H9 (cell line): ENCODE measurements at regions not wholly inside any gene's neighbourhood (a gene's known extent, or its start where the extent isn't known, plus 50 kb on each side); places are given as distances from the start of the nearest gene placed in this dataset.

Source experiments
- DNase-seq: peaks from one replicate; pipeline ENCODE4 v3.0.0-alpha.2; 2017
- H2AFZ ChIP-seq: one replicate; pipeline ENCODE4 v1.6.1; 2013; ENCODE audit warnings: mild to moderate bottlenecking, low read length, control low read depth, moderate library complexity
- H2AK5ac ChIP-seq: 2 replicates; pipeline ENCODE4 v1.6.1; 2013; ENCODE audit warnings: low read length, control low read depth, mixed read lengths; ENCODE audit not compliant: insufficient read length
- H2BK120ac ChIP-seq: one replicate; pipeline ENCODE4 v1.6.1; 2013; ENCODE audit warnings: low read depth, mild to moderate bottlenecking, low read length, control low read depth, inconsistent platforms; ENCODE audit not compliant: poor library complexity, severe bottlenecking
- H2BK12ac ChIP-seq: 2 replicates; pipeline ENCODE4 v1.6.1; 2013; ENCODE audit warnings: low read length, control low read depth, mixed read lengths, low read depth; ENCODE audit not compliant: insufficient read length
- H2BK15ac ChIP-seq: 2 replicates; pipeline ENCODE4 v1.6.1; 2013; ENCODE audit warnings: low read depth, low read length, control low read depth
- H2BK20ac ChIP-seq: one replicate; pipeline ENCODE4 v1.6.1; 2013; ENCODE audit warnings: low read depth, mild to moderate bottlenecking, low read length, control low read depth, inconsistent platforms; ENCODE audit not compliant: poor library complexity, severe bottlenecking
- H2BK5ac ChIP-seq: 2 replicates; pipeline ENCODE4 v1.6.1; 2013; ENCODE audit warnings: low read length, control low read depth, mixed read lengths; ENCODE audit not compliant: insufficient read length
- H3K14ac ChIP-seq: 2 replicates; pipeline ENCODE4 v1.6.1; 2013; ENCODE audit warnings: low read length, control low read depth; ENCODE audit not compliant: insufficient read depth
- H3K18ac ChIP-seq: 2 replicates; pipeline ENCODE4 v1.6.1; 2013; ENCODE audit warnings: low read depth, mild to moderate bottlenecking, mixed read lengths, low read length, control low read depth; ENCODE audit not compliant: insufficient read length
- H3K23ac ChIP-seq: 2 replicates; pipeline ENCODE4 v1.6.1; 2013; ENCODE audit warnings: low read length, control low read depth, mixed read lengths, low read depth; ENCODE audit not compliant: insufficient read length
- H3K23me2 ChIP-seq: 2 replicates; pipeline ENCODE4 v1.6.1; 2013; ENCODE audit warnings: low read depth, mild to moderate bottlenecking, mixed read lengths, low read length, control low read depth; ENCODE audit not compliant: insufficient read length, poor library complexity, severe bottlenecking
- H3K27ac ChIP-seq: 2 replicates; pipeline ENCODE4 v1.5.1; 2013; ENCODE audit warnings: low read length, control low read depth, mixed read lengths, low read depth; ENCODE audit not compliant: insufficient read length
- H3K27me3 ChIP-seq: 2 replicates; pipeline ENCODE4 v1.6.1; 2013; ENCODE audit warnings: low read length, control low read depth, inconsistent platforms; ENCODE audit not compliant: insufficient read depth
- H3K4ac ChIP-seq: 2 replicates; pipeline ENCODE4 v1.6.1; 2013; ENCODE audit warnings: low read depth, mild to moderate bottlenecking, control low read depth, inconsistent platforms, low read length, moderate library complexity
- H3K4me1 ChIP-seq: 2 replicates; pipeline ENCODE4 v1.6.1; 2013; ENCODE audit warnings: low read length, control low read depth, inconsistent platforms; ENCODE audit not compliant: insufficient read depth
- H3K4me2 ChIP-seq: 2 replicates; pipeline ENCODE4 v1.6.1; 2013; ENCODE audit warnings: low read length, control low read depth, mixed read lengths; ENCODE audit not compliant: insufficient read length, insufficient read depth
- H3K56ac ChIP-seq: 2 replicates; pipeline ENCODE4 v1.6.1; 2013; ENCODE audit warnings: low read depth, mild to moderate bottlenecking, mixed read lengths, low read length, control low read depth; ENCODE audit not compliant: insufficient read length
- H3K79me1 ChIP-seq: 2 replicates; pipeline ENCODE4 v1.6.1; 2013; ENCODE audit warnings: low read depth, mild to moderate bottlenecking, moderate library complexity, low read length, control low read depth, inconsistent platforms; ENCODE audit not compliant: insufficient read depth, poor library complexity, severe bottlenecking
- H3K79me2 ChIP-seq: 2 replicates; pipeline ENCODE4 v1.6.1; 2013; ENCODE audit warnings: low read length, control low read depth, inconsistent platforms; ENCODE audit not compliant: insufficient read depth
- H3K9ac ChIP-seq: 2 replicates; pipeline ENCODE4 v1.6.1; 2013; ENCODE audit warnings: low read length, control low read depth, mixed read lengths; ENCODE audit not compliant: insufficient read length; ENCODE audit errors: extremely low read depth
- H3K9me3 ChIP-seq: one replicate; pipeline ENCODE4 v1.6.1; 2013; ENCODE audit warnings: low read depth, low read length, inconsistent platforms; ENCODE audit not compliant: control insufficient read depth
- H3T11ph ChIP-seq: one replicate; pipeline ENCODE4 v1.6.1; 2013; ENCODE audit warnings: mild to moderate bottlenecking, low read length, control low read depth, inconsistent platforms
- H4K20me1 ChIP-seq: one replicate; pipeline ENCODE4 v1.6.1; 2013; ENCODE audit not compliant: control insufficient read depth, insufficient read length, insufficient read depth
- H4K5ac ChIP-seq: 2 replicates; pipeline ENCODE4 v1.6.1; 2013; ENCODE audit warnings: low read depth, mild to moderate bottlenecking, mixed read lengths, low read length, control low read depth; ENCODE audit not compliant: insufficient read length
- H4K8ac ChIP-seq: replicated peaks from 2 replicates; pipeline ENCODE4 v1.6.1; 2013; ENCODE audit warnings: low read length, control low read depth, mixed read lengths, low read depth; ENCODE audit not compliant: insufficient read length
- H4K91ac ChIP-seq: 2 replicates; pipeline ENCODE4 v1.6.1; 2013; ENCODE audit warnings: low read depth, mild to moderate bottlenecking, moderate library complexity, mixed read lengths, low read length, control low read depth; ENCODE audit not compliant: insufficient read length
- H3K27ac Mint-ChIP-seq, 3 experiments: 2 replicates in 2 of 3; 3 replicates in 1 of 3; pipeline ENCODE4 v1.8.0; 2020 to 2021; ENCODE audit warnings: mixed read lengths in 3 of 3, mild to moderate bottlenecking in 1 of 3, moderate library complexity in 1 of 3
- H3K27me3 Mint-ChIP-seq: 2 replicates; pipeline ENCODE4 v1.8.0; 2021; ENCODE audit warnings: low read depth, mild to moderate bottlenecking, moderate library complexity, mixed read lengths
- H3K36me3 Mint-ChIP-seq, 3 experiments: 2 replicates in 2 of 3; 3 replicates in 1 of 3; pipeline ENCODE4 v1.8.0; 2020 to 2021; ENCODE audit warnings: low read depth in 3 of 3, mixed read lengths in 3 of 3; ENCODE audit not compliant: insufficient read depth in 1 of 3
- H3K4me1 Mint-ChIP-seq, 2 experiments: 2 replicates each; pipeline ENCODE4 v1.8.0; 2020; ENCODE audit warnings: mixed read lengths in 2 of 2
- H3K4me3 Mint-ChIP-seq, 2 experiments: 2 replicates in 1 of 2; 3 replicates in 1 of 2; pipeline ENCODE4 v1.8.0; 2020 to 2021; ENCODE audit warnings: mild to moderate bottlenecking in 2 of 2, mixed read lengths in 2 of 2, moderate library complexity in 1 of 2
- H3K9me3 Mint-ChIP-seq, 2 experiments: 2 replicates in 1 of 2; 3 replicates in 1 of 2; pipeline ENCODE4 v1.8.0; 2020; ENCODE audit warnings: mild to moderate bottlenecking in 2 of 2, mixed read lengths in 2 of 2, moderate library complexity in 1 of 2
- CTCF ChIP-seq: fragments of 200-600 bp; sonication (generic); conservative IDR thresholded peaks from 3 replicates; pipeline ENCODE4 v1.8.0; 2021; ENCODE audit warnings: antibody characterized with exemption, mild to moderate bottlenecking
- WGBS: extraction: QIAGEN DNeasy Blood & Tissue Kit; methylation state at CpG from one replicate; pipeline ENCODE4 v1.1.7; 2013; ENCODE audit warnings: missing lambda C conversion rate, low lambda C conversion rate, mixed read lengths; ENCODE audit not compliant: insufficient read length; ENCODE audit errors: extremely low coverage; 5-methylcytosine and 5-hydroxymethylcytosine counted together

GRCh38 chr17:71845337-71845736 is 275.5 kb upstream of the SOX9 start:
- no peaks in the 10 kb centered on the region for H3K27me3 ChIP-seq
- H3K4ac ChIP-seq: no peak overlapping the region
- no peak overlapping the region for H2BK120ac ChIP-seq
- H3K27ac Mint-ChIP-seq: no peak overlapping the region
- H2BK15ac ChIP-seq: no peak overlapping the region
- no peaks in the 10 kb centered on the region for H3K4me1 Mint-ChIP-seq
- H2BK12ac ChIP-seq: no peak overlapping the region
- H4K8ac ChIP-seq: no peak overlapping the region
- no peak overlapping the region for H3K56ac ChIP-seq
- no peak overlapping the region for H2BK5ac ChIP-seq
- DNase-seq: no peak
- no peak for TF ChIP-seq CTCF
- no peak overlapping the region for H4K5ac ChIP-seq
- peaks cover 8% of the 10 kb centered on the region for H3K9me3 ChIP-seq
- no peak overlapping the region for H3K9ac ChIP-seq
- H3K9me3 Mint-ChIP-seq: peaks cover 3% of the 10 kb centered on the region in 2 experiments; a peak in 3 of 5 replicates
- H4K91ac ChIP-seq: no peak overlapping the region
- no peak overlapping the region for H2AK5ac ChIP-seq
- no peak overlapping the region for H3K4me2 ChIP-seq
- no peak overlapping the region for H2AFZ ChIP-seq
- no peaks in the 10 kb centered on the region for H3K27me3 Mint-ChIP-seq
- WGBS: no CpG with 5 or more reads among the region's 2 CpGs
- no peaks in the 10 kb centered on the region for H3K79me2 ChIP-seq
- H3K14ac ChIP-seq: no peak overlapping the region
- peaks cover 0 to 6% (median 0%) of the 10 kb centered on the region in 3 experiments; a peak in 3 of 7 replicates for H3K36me3 Mint-ChIP-seq
- no peak overlapping the region for H3K27ac ChIP-seq
- H3K79me1 ChIP-seq: no peaks in the 10 kb centered on the region
- H3K18ac ChIP-seq: no peak overlapping the region
- H3K23me2 ChIP-seq: no peaks in the 10 kb centered on the region
- H3K4me1 ChIP-seq: no peaks in the 10 kb centered on the region
- no peak overlapping the region for H2BK20ac ChIP-seq
- no peak overlapping the region for H3K23ac ChIP-seq
- no peak overlapping the region for H3T11ph ChIP-seq
- no peak overlapping the region for H3K4me3 Mint-ChIP-seq
- H4K20me1 ChIP-seq: no peaks in the 10 kb centered on the region
